SU-DHL-6 (cell line): ENCODE measurements at regions not wholly inside any gene's neighbourhood (a gene's known extent, or its start where the extent isn't known, plus 50 kb on each side); places are given as distances from the start of the nearest gene placed in this dataset.

ENCODE experiments used
- CTCF ChIP-seq: fragments of 200-600 bp; sonication (generic); IDR thresholded peaks from one replicate; pipeline ENCODE4 v1.5.1; 2017; ENCODE audit warnings: antibody characterized with exemption, mild to moderate bottlenecking, low read length, moderate library complexity; ENCODE audit not compliant: insufficient read depth, poor library complexity, severe bottlenecking
- EZH2phosphoT487 ChIP-seq: fragments of 200-600 bp; sonication (generic), shearing (Covaris generic); conservative IDR thresholded peaks from 2 replicates; pipeline ENCODE4 v1.6.1; 2018; ENCODE audit warnings: mild to moderate bottlenecking, antibody characterized with exemption, low read length, moderate library complexity, mixed read lengths

- TF ChIP-seq CTCF (no peak), EZH2phosphoT487 (no peak)
Observed at GRCh38 chr6:147734151-147734550, 225.7 kb downstream of the SAMD5 start.
